ENCODE measurements at regions not wholly inside any gene's neighbourhood (a gene's known extent, or its start where the extent isn't known, plus 50 kb on each side); places are given as distances from the start of the nearest gene placed in this dataset.

DNA sequence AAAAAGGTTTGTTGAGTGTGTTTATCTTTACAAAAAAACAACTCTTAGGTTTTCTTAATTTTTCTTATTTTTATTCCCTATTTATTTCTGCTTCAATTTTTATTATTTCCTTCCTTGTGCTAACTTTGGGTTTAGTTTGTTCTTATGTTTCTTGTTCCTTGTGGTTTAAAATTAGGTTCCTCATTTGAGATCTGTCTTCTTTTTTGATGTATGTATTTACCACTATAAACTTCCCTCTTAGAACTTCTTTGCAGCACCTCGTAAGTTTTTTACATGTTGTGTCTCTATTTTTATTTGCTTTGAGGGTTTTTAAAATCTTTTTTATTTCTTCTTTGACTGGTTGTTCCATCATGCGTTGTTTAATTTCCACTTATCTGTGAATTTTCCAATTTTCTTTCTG, 1217.1 kb upstream of the CELF2 start:
- H3K4me1 ChIP-seq (ENCODE audit: insufficient read depth, poor library complexity, severe bottlenecking), result no peaks in the 10 kb centered on the region
- TF ChIP-seq, protein P1, sequence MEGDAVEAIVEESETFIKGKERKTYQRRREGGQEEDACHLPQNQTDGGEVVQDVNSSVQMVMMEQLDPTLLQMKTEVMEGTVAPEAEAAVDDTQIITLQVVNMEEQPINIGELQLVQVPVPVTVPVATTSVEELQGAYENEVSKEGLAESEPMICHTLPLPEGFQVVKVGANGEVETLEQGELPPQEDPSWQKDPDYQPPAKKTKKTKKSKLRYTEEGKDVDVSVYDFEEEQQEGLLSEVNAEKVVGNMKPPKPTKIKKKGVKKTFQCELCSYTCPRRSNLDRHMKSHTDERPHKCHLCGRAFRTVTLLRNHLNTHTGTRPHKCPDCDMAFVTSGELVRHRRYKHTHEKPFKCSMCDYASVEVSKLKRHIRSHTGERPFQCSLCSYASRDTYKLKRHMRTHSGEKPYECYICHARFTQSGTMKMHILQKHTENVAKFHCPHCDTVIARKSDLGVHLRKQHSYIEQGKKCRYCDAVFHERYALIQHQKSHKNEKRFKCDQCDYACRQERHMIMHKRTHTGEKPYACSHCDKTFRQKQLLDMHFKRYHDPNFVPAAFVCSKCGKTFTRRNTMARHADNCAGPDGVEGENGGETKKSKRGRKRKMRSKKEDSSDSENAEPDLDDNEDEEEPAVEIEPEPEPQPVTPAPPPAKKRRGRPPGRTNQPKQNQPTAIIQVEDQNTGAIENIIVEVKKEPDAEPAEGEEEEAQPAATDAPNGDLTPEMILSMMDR (IDR thresholded peaks at IDR 0.05; ENCODE audit: poor library complexity, severe bottlenecking), result no peak
- H3K4me3 ChIP-seq (ENCODE audit: severe bottlenecking), result no peak overlapping the region
- H3K9me3 ChIP-seq (ENCODE audit: severe bottlenecking), result no peaks in the 10 kb centered on the region
- H3K27me3 ChIP-seq (ENCODE audit: insufficient read depth, poor library complexity, severe bottlenecking), result no peaks in the 10 kb centered on the region
- H3K27ac ChIP-seq (ENCODE audit: poor library complexity, severe bottlenecking), result no peak overlapping the region
- no peaks in the 10 kb centered on the region for H3K36me3 ChIP-seq (ENCODE audit: low read depth)
- DNase-seq (ENCODE audit: low spot score) (no peak), ATAC-seq (ENCODE audit: low read depth) (no peak)

DNA sequence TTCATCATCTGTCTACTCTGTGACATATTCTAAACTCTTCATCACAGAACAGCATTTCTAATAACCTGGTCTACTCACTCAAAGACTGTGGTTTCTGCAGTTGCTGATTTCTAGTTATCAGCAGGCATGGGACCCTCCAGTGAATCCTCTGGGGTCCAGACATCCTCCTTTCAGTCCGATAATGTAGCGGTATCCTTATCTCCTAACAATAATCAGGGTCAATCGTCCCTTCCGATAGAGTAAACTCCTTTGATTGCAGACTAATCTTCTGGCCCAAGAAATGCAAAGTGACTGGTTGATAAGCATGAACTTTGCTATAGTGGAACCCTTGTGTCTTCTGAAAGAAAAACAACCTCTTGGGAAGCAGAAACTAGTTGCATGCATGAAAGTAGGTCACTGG, 1209.8 kb upstream of the CELF2 start:
- no peak for DNase-seq (ENCODE audit: low spot score)
- ATAC-seq (ENCODE audit: low read depth), result no peak
- no peaks in the 10 kb centered on the region for H3K9me3 ChIP-seq (ENCODE audit: severe bottlenecking)
- H3K36me3 ChIP-seq (ENCODE audit: low read depth), result no peaks in the 10 kb centered on the region
- no peaks in the 10 kb centered on the region for H3K4me1 ChIP-seq (ENCODE audit: insufficient read depth, poor library complexity, severe bottlenecking)
- no peak overlapping the region for H3K4me3 ChIP-seq (ENCODE audit: severe bottlenecking)
- no peaks in the 10 kb centered on the region for H3K27me3 ChIP-seq (ENCODE audit: insufficient read depth, poor library complexity, severe bottlenecking)
- TF ChIP-seq, protein P1 (IDR thresholded peaks at IDR 0.05; ENCODE audit: poor library complexity, severe bottlenecking), result no peak
- H3K27ac ChIP-seq (ENCODE audit: poor library complexity, severe bottlenecking), result no peak overlapping the region

DNA sequence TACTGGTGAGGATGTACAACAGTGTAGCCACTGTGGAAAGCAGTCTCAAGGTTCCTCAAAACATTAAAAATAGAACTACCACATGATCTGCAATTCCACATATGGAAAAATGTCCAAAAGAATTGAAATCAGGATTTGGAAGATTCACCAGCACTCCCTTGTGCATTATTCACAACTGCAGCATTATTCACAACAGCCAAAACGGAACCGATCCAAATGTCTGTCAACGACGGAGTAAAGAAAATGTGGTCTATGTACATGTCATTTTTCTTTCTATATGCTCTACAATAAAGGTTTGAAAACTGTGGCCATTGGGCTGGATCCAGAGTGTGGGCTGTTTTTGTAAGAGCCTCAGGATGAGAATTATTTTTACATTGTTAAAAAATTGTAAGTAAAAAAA, 1206.1 kb upstream of the CELF2 start:
- no peaks in the 10 kb centered on the region for H3K36me3 ChIP-seq (ENCODE audit: low read depth)
- TF ChIP-seq, protein P1 (IDR thresholded peaks at IDR 0.05; ENCODE audit: poor library complexity, severe bottlenecking), result no peak
- no peaks in the 10 kb centered on the region for H3K9me3 ChIP-seq (ENCODE audit: severe bottlenecking)
- H3K4me1 ChIP-seq (ENCODE audit: insufficient read depth, poor library complexity, severe bottlenecking), result peaks cover 6% of the 10 kb centered on the region
- H3K27me3 ChIP-seq (ENCODE audit: insufficient read depth, poor library complexity, severe bottlenecking), result no peaks in the 10 kb centered on the region
- no peak overlapping the region for H3K4me3 ChIP-seq (ENCODE audit: severe bottlenecking)
- DNase-seq (ENCODE audit: low spot score) (no peak), ATAC-seq (ENCODE audit: low read depth) (no peak)
- H3K27ac ChIP-seq (ENCODE audit: poor library complexity, severe bottlenecking), result no peak overlapping the region

DNA sequence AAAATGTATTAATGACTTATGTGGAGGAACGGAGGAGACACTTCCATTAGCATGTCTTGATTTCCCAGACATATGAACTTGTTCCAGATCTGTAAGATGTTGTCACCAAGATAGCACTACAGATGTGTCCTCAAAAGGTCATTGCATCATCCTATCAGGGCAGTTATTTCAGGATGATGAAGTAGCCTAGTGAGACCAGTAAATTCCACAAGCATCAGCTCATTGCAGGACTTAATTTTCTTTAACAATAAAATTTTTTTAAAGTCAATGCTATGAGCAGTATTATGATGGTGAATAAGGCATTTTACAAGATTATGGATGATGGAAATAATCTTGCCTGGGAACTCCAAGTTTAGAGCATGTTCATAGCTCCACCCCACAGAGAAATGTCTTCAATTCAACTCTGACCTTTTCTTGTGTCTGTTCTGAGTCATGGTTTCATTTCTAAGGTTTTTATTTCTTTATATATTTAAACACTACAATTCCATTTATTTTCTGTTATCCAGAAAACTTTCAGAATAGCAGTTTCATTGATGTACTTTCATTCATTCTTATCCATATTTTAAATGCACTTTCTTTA, 1203.3 kb upstream of the CELF2 start:
- DNase-seq (ENCODE audit: low spot score), result no peak
- Histone ChIP-seq H3K4me1 (ENCODE audit: insufficient read depth, poor library complexity, severe bottlenecking) (peaks cover 6% of the 10 kb centered on the region), H3K36me3 (ENCODE audit: low read depth) (no peaks in the 10 kb centered on the region), H3K27me3 (ENCODE audit: insufficient read depth, poor library complexity, severe bottlenecking) (no peaks in the 10 kb centered on the region), H3K4me3 (ENCODE audit: severe bottlenecking) (no peak overlapping the region), H3K9me3 (ENCODE audit: severe bottlenecking) (no peaks in the 10 kb centered on the region), H3K27ac (ENCODE audit: poor library complexity, severe bottlenecking) (no peak overlapping the region)
- TF ChIP-seq, protein P1 (IDR thresholded peaks at IDR 0.05; ENCODE audit: poor library complexity, severe bottlenecking), result no peak
- ATAC-seq (ENCODE audit: low read depth), result no peak

DNA sequence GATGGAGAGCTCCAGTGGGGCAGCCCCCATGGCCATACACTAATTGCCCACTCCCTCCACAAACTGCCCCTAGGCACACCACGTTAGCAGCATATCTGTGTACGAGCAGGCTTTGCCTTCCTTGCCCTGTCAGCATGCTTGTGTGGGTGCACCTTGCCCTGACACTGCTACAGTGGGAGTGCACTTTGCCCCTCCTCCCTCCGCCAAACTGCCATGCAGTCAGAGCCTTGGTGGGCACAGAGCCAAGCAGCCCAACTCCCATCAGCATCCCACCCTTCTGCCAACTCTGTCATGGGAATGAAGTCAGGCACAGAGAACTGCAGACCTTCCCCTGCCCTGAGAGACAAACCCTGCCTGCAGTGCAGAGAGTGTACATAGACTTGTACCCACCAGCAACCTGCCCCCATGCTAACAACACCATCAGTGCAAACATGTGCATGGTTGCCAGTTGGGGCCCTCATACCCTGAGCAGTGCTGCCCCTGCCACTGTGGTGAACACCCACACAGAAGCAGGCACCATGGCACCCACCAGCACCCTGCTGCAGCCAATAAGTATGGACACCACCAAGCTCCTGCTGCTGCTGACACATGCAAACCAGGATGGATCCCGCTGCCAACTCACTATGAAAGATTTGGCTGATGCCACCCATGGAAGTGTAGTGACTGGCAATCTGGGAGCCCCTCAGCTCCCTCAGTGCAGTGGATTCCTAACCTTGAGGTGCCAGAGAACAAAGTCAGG, 1197.7 kb upstream of the CELF2 start:
- DNase-seq (ENCODE audit: low spot score), result no peak
- Histone ChIP-seq H3K36me3 (ENCODE audit: low read depth) (no peaks in the 10 kb centered on the region), H3K27me3 (ENCODE audit: insufficient read depth, poor library complexity, severe bottlenecking) (no peaks in the 10 kb centered on the region), H3K4me1 (ENCODE audit: insufficient read depth, poor library complexity, severe bottlenecking) (peaks cover 2% of the 10 kb centered on the region), H3K4me3 (ENCODE audit: severe bottlenecking) (no peak overlapping the region), H3K27ac (ENCODE audit: poor library complexity, severe bottlenecking) (no peak overlapping the region), H3K9me3 (ENCODE audit: severe bottlenecking) (no peaks in the 10 kb centered on the region)
- ATAC-seq (ENCODE audit: low read depth), result no peak
- TF ChIP-seq, protein P1 (IDR thresholded peaks at IDR 0.05; ENCODE audit: poor library complexity, severe bottlenecking), result no peak

Measured in RWPE2 (cell line).